Hepatocyte (in vitro differentiated cells): ENCODE measurements at regions not wholly inside any gene's neighbourhood (a gene's known extent, or its start where the extent isn't known, plus 50 kb on each side); places are given as distances from the start of the nearest gene placed in this dataset.
A peak's percentile ranks its signal among the peaks of the same experiment; 100 is the strongest.
"Not testable (repeated sequence)": the region's sequence is repeated elsewhere in the genome, so short reads cannot be mapped to it uniquely, and the experiment has no call there.

Source experiments
- DNase-seq: peaks from one replicate; pipeline ENCODE4 v3.0.0-alpha.2; 2016; ENCODE audit warnings: low spot score
- H2AFZ ChIP-seq: fragments of 200-600 bp; sonication (generic); 2 replicates; pipeline ENCODE4 v1.6.0; 2016; ENCODE audit warnings: antibody characterized with exemption, mild to moderate bottlenecking
- H3K27ac ChIP-seq: fragments of 200-600 bp; sonication (generic); 2 replicates; pipeline ENCODE4 v1.5.1; 2016; ENCODE audit warnings: mild to moderate bottlenecking
- H3K27me3 ChIP-seq: fragments of 200-600 bp; sonication (generic); 2 replicates; pipeline ENCODE4 v1.6.1; 2016
- H3K36me3 ChIP-seq: fragments of 200-600 bp; sonication (generic); replicated peaks from 2 replicates; pipeline ENCODE4 v1.5.1; 2016; ENCODE audit warnings: low read depth; ENCODE audit not compliant: insufficient read depth
- H3K4me1 ChIP-seq: fragments of 200-600 bp; sonication (generic); 2 replicates; pipeline ENCODE4 v1.5.1; 2016; ENCODE audit warnings: mild to moderate bottlenecking, moderate library complexity; ENCODE audit not compliant: insufficient read depth
- H3K4me2 ChIP-seq: fragments of 200-600 bp; sonication (generic); 2 replicates; pipeline ENCODE4 v1.6.0; 2016
- H3K4me3 ChIP-seq: fragments of 200-600 bp; sonication (generic); 2 replicates; pipeline ENCODE4 v1.5.1; 2016; ENCODE audit warnings: mild to moderate bottlenecking
- H3K79me2 ChIP-seq: fragments of 200-600 bp; sonication (generic); 2 replicates; pipeline ENCODE4 v1.6.0; 2017; ENCODE audit warnings: mild to moderate bottlenecking
- H3K9me2 ChIP-seq: fragments of 200-600 bp; sonication (generic); replicated peaks from 2 replicates; pipeline ENCODE4 v1.6.0; 2017; ENCODE audit warnings: mild to moderate bottlenecking; ENCODE audit not compliant: insufficient read depth
- H3K9me3 ChIP-seq: fragments of 200-600 bp; sonication (generic); 2 replicates; pipeline ENCODE4 v1.5.1; 2016; ENCODE audit warnings: low read depth, mild to moderate bottlenecking
- H4K20me1 ChIP-seq: fragments of 200-600 bp; sonication (generic); 2 replicates; pipeline ENCODE4 v1.6.0; 2016; ENCODE audit warnings: mild to moderate bottlenecking; ENCODE audit not compliant: insufficient read depth, poor library complexity, severe bottlenecking
- EZH2 ChIP-seq: fragments of 200-600 bp; sonication (generic); IDR thresholded peaks from 2 replicates; pipeline ENCODE4 v1.6.1; 2016; ENCODE audit warnings: antibody characterized with exemption, mild to moderate bottlenecking, borderline replicate concordance
- EZH2phosphoT487 ChIP-seq: fragments of 200-600 bp; sonication (generic); IDR thresholded peaks from one replicate; pipeline ENCODE4 v1.6.1; 2018; ENCODE audit warnings: antibody characterized with exemption, mild to moderate bottlenecking, low read depth, moderate library complexity; ENCODE audit not compliant: unreplicated experiment, severe bottlenecking
- WGBS: methylation state at CpG from one replicate; pipeline ENCODE4 v1.1.6; 2016; ENCODE audit warnings: low lambda C conversion rate; ENCODE audit errors: missing lambda C conversion rate; 5-methylcytosine and 5-hydroxymethylcytosine counted together
- TF ChIP-seq, protein P1 (sequence below): fragments of 200-600 bp; sonication (generic); IDR thresholded peaks from 2 replicates; pipeline ENCODE4 v1.5.1; 2016; ENCODE audit warnings: antibody characterized with exemption, mild to moderate bottlenecking; ENCODE audit not compliant: poor library complexity

- TF ChIP-seq EZH2phosphoT487 (no peak), EZH2 (no peak)
- TF ChIP-seq, protein P1, sequence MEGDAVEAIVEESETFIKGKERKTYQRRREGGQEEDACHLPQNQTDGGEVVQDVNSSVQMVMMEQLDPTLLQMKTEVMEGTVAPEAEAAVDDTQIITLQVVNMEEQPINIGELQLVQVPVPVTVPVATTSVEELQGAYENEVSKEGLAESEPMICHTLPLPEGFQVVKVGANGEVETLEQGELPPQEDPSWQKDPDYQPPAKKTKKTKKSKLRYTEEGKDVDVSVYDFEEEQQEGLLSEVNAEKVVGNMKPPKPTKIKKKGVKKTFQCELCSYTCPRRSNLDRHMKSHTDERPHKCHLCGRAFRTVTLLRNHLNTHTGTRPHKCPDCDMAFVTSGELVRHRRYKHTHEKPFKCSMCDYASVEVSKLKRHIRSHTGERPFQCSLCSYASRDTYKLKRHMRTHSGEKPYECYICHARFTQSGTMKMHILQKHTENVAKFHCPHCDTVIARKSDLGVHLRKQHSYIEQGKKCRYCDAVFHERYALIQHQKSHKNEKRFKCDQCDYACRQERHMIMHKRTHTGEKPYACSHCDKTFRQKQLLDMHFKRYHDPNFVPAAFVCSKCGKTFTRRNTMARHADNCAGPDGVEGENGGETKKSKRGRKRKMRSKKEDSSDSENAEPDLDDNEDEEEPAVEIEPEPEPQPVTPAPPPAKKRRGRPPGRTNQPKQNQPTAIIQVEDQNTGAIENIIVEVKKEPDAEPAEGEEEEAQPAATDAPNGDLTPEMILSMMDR, result no peak
- Histone ChIP-seq H4K20me1 (no peaks in the 10 kb centered on the region), H3K4me3 (no peak overlapping the region), H3K27me3 (no peaks in the 10 kb centered on the region), H3K79me2 (no peaks in the 10 kb centered on the region), H3K27ac (no peak overlapping the region), H3K4me1 (peaks cover 8% of the 10 kb centered on the region), H3K9me3 (no peaks in the 10 kb centered on the region), H2AFZ (no peak overlapping the region), H3K4me2 (no peak overlapping the region), H3K36me3 (no peaks in the 10 kb centered on the region), H3K9me2 (no peaks in the 10 kb centered on the region)
- DNase-seq, result no peak
- 89% methylated on average over 3 of the region's 3 CpGs for WGBS
Observed at GRCh38 chr1:181249186-181249585, 160.7 kb downstream of the IER5 start.

DNA sequence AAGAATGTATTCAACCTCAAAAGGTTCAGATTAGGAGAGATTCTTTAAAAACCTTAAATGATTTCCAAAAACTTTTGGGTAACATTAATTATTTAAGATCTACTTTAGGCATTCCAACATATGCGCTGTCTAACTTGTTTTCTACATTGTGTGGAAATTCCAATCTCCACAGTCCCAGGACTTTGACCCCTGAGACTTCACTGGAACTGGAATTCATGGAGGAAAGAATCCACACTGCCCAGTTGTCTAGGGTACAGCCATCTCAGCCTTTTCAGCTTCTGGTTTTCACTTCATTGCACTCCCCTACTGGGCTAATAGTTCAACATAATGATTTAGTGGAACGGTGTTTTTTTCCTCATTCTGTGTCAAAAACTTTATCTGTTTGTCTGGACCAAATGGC, 161.5 kb downstream of the IER5 start:
- H3K27me3 ChIP-seq, result no peaks in the 10 kb centered on the region
- H3K9me3 ChIP-seq, result no peaks in the 10 kb centered on the region
- H3K4me3 ChIP-seq, result no peak overlapping the region
- WGBS, result 87% methylated on average over 2 of the region's 2 CpGs
- no peak overlapping the region for H2AFZ ChIP-seq
- H3K79me2 ChIP-seq, result no peaks in the 10 kb centered on the region
- no peaks in the 10 kb centered on the region for H3K9me2 ChIP-seq
- DNase-seq, result peak; percentile 25
- H3K4me1 ChIP-seq, result peaks cover 8% of the 10 kb centered on the region
- TF ChIP-seq EZH2phosphoT487, result no peak
- no peak overlapping the region for H3K4me2 ChIP-seq
- H3K36me3 ChIP-seq, result no peaks in the 10 kb centered on the region
- no peaks in the 10 kb centered on the region for H4K20me1 ChIP-seq
- H3K27ac ChIP-seq, result peak overlapping the region; percentile 8

DNA sequence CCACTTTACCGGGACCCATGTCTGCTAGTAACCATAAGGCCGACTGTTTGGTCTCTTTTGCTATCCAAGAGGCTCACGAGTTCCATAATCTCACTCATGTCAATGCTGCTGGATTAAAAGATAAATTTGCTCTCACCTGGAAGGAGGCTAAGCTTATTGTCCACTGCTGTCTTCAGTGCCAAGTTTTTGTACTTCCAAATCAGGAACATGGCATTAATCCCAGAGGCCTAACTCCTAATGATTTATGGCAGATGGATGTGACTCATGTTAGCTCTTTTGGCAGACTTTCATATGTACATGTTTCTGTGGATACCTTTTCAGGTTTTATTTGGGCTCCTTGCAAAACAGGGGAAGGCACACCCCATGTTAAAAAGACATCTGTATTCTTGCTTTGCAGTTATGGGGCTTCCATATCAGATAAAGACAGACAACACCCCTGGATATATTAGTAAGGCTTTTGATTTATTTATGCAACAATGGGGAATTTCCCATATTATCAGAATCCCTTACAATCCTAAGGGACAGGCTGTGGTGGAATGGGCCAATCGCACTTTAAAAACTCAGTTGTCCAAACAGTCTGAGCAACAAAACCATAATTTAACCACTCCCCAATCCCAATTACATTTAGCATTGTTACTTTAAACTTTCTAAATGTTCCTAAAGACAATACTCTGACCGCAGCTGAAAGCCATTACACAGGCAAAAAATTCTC, 162.7 kb downstream of the IER5 start:
- Histone ChIP-seq H3K4me1 (peaks cover 8% of the 10 kb centered on the region), H3K9me3 (no peaks in the 10 kb centered on the region), H4K20me1 (no peaks in the 10 kb centered on the region), H3K27me3 (no peaks in the 10 kb centered on the region), H2AFZ (no peak overlapping the region), H3K9me2 (no peaks in the 10 kb centered on the region), H3K4me3 (no peak overlapping the region), H3K36me3 (no peaks in the 10 kb centered on the region), H3K79me2 (no peaks in the 10 kb centered on the region), H3K27ac (no peak overlapping the region), H3K4me2 (no peak overlapping the region)
- no peak for TF ChIP-seq EZH2phosphoT487
- TF ChIP-seq EZH2, result no peak
- TF ChIP-seq, protein P1, result no peak
- peak; percentile 19 for DNase-seq
- 79% methylated on average over 5 of the region's 5 CpGs for WGBS

DNA sequence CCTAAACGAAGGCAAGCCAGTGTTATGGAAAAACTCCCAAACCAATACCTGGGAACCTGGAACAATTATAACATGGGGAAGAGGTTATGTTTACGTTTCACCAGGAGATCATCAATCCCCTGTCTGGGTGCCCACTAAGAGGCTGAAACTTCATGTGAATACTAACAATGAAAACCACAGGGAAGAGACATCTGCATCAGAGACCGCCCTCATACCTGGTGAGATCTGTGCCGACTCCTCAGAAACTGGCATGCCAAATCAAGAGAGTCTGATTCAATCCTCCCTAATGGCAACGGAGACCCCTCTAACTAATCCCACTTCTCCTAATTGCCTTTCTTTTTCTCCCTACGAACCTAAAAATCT, 163.2 kb downstream of the IER5 start:
- 43% methylated on average over 6 of the region's 6 CpGs for WGBS
- Histone ChIP-seq H3K27me3 (no peaks in the 10 kb centered on the region), H3K4me1 (peaks cover 8% of the 10 kb centered on the region), H3K4me2 (no peak overlapping the region), H2AFZ (no peak overlapping the region), H3K9me2 (no peaks in the 10 kb centered on the region), H4K20me1 (no peaks in the 10 kb centered on the region), H3K4me3 (no peak overlapping the region), H3K79me2 (no peaks in the 10 kb centered on the region), H3K9me3 (no peaks in the 10 kb centered on the region), H3K27ac (no peak overlapping the region), H3K36me3 (no peaks in the 10 kb centered on the region)
- DNase-seq, result no peak
- TF ChIP-seq, protein P1, result no peak
- TF ChIP-seq EZH2phosphoT487 (no peak), EZH2 (no peak)

- not testable (repeated sequence) for H4K20me1 ChIP-seq, H3K9me3 ChIP-seq, H3K27me3 ChIP-seq, DNase-seq, H3K79me2 ChIP-seq, H3K4me3 ChIP-seq, H3K4me1 ChIP-seq, H3K27ac ChIP-seq, H3K36me3 ChIP-seq, H3K4me2 ChIP-seq, H3K9me2 ChIP-seq, H2AFZ ChIP-seq
- WGBS, result 46% methylated on average over 2 of the region's 2 CpGs
Observed at GRCh38 chr1:181253601-181254000, 165.1 kb downstream of the IER5 start.
